ENCODE measurements at regions not wholly inside any gene's neighbourhood (a gene's known extent, or its start where the extent isn't known, plus 50 kb on each side); places are given as distances from the start of the nearest gene placed in this dataset.

- TF ChIP-seq POLR2AphosphoS5 (IDR thresholded peaks at IDR 0.05; ENCODE audit: low read depth, low read length), result no peak
- TF ChIP-seq CTCF (IDR thresholded peaks at IDR 0.05 in 2 of 3, conservative IDR thresholded peaks at IDR 0.05 in 1 of 3; ENCODE audit: borderline replicate concordance in 1 of 3, insufficient read depth in 1 of 3, low read depth in 2 of 3, low read length in 2 of 3), result no peak
- TF ChIP-seq ATF3 (IDR thresholded peaks at IDR 0.05), result no peak
- no peak for TF ChIP-seq EZH2 (IDR thresholded peaks at IDR 0.05)
- no peak for TF ChIP-seq POLR2A (IDR thresholded peaks at IDR 0.05; ENCODE audit: borderline replicate concordance, extremely low read depth, insufficient read depth, insufficient read length)
- no peak for TF ChIP-seq ZFX (IDR thresholded peaks at IDR 0.05)
Measured at GRCh38 chr4:31968842-31969241, 1248.7 kb downstream of the PCDH7 start.

All from HCT116 (cell line).